ENCODE measurements at regions not wholly inside any gene's neighbourhood (a gene's known extent, or its start where the extent isn't known, plus 50 kb on each side); places are given as distances from the start of the nearest gene placed in this dataset.

DNA sequence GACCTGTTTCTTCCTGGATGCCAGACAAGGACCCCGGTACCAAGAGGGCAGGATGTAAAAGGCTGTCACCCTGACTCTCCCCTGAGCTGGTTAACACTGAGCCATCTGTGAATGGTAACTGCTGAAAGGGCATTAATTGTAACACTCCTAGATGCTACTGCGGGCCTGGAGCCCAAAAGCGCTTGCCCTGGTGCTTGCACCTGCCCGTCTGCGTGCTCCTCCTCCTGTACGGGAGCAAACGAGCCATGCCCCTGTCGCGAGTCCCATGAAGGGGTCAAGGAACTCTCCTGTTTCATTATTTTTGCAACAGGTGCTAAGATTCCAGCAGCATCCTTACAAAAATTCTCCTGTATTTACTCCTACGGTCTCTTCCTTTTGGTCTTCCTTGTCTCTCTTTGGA, 140.0 kb upstream of the LAMA2 start:
- Histone ChIP-seq H3F3A (ENCODE audit: insufficient read depth) (no peaks in the 10 kb centered on the region), H3K4me3 (ENCODE audit: insufficient read depth, low read length, poor library complexity, severe bottlenecking) (no peak overlapping the region), H3K9ac (ENCODE audit: low read length) (no peak overlapping the region), H3K36me3 (ENCODE audit: low read length) (no peaks in the 10 kb centered on the region), H3K79me2 (ENCODE audit: insufficient read depth, low read length) (no peaks in the 10 kb centered on the region), H3K9me2 (replicated peaks; ENCODE audit: insufficient read depth, low read length) (no peaks in the 10 kb centered on the region), H3K27ac (ENCODE audit: low read depth, low read length) (no peak overlapping the region), H3K9me3 (ENCODE audit: insufficient read depth, low read length) (no peaks in the 10 kb centered on the region), H4K20me1 (ENCODE audit: low read depth, low read length) (no peaks in the 10 kb centered on the region), H3K27me3 (ENCODE audit: low read length) (no peaks in the 10 kb centered on the region), H2AFZ (ENCODE audit: low read depth, low read length, severe bottlenecking) (no peak overlapping the region), H3K4me2 (ENCODE audit: low read depth, low read length, poor library complexity, severe bottlenecking) (no peak overlapping the region)
- TF ChIP-seq EZH2phosphoT487 (conservative IDR thresholded peaks at IDR 0.05; ENCODE audit: low read length) = no peak
- TF ChIP-seq, protein P1, sequence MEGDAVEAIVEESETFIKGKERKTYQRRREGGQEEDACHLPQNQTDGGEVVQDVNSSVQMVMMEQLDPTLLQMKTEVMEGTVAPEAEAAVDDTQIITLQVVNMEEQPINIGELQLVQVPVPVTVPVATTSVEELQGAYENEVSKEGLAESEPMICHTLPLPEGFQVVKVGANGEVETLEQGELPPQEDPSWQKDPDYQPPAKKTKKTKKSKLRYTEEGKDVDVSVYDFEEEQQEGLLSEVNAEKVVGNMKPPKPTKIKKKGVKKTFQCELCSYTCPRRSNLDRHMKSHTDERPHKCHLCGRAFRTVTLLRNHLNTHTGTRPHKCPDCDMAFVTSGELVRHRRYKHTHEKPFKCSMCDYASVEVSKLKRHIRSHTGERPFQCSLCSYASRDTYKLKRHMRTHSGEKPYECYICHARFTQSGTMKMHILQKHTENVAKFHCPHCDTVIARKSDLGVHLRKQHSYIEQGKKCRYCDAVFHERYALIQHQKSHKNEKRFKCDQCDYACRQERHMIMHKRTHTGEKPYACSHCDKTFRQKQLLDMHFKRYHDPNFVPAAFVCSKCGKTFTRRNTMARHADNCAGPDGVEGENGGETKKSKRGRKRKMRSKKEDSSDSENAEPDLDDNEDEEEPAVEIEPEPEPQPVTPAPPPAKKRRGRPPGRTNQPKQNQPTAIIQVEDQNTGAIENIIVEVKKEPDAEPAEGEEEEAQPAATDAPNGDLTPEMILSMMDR (IDR thresholded peaks at IDR 0.05; ENCODE audit: insufficient read depth, low read length, poor library complexity, severe bottlenecking) = no peak

DNA sequence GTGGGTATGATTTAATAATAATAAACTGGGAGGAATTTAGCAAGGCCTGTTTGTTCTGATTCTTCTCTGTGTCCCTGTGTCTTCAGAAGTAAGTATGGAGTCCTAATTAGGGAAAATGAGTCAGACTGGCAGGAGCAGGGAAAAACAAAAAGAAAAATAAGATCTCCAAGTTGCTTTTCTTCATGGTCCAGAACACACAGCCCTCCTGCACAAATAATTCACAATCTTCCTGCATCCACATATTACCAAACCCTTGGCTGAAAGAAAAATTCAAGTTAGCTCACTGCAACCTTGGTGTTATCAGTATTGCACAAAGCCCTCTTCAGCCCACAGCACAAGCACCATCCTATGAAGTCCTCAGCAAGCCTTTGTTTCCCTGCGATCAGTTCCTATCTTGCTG, 142.0 kb upstream of the LAMA2 start:
- no peak overlapping the region for H3K4me3 ChIP-seq (ENCODE audit: insufficient read depth, low read length, poor library complexity, severe bottlenecking)
- no peaks in the 10 kb centered on the region for H3F3A ChIP-seq (ENCODE audit: insufficient read depth)
- no peaks in the 10 kb centered on the region for H3K79me2 ChIP-seq (ENCODE audit: insufficient read depth, low read length)
- no peak overlapping the region for H3K9ac ChIP-seq (ENCODE audit: low read length)
- H3K9me2 ChIP-seq (replicated peaks; ENCODE audit: insufficient read depth, low read length) = no peaks in the 10 kb centered on the region
- no peaks in the 10 kb centered on the region for H3K9me3 ChIP-seq (ENCODE audit: insufficient read depth, low read length)
- no peaks in the 10 kb centered on the region for H3K36me3 ChIP-seq (ENCODE audit: low read length)
- no peaks in the 10 kb centered on the region for H4K20me1 ChIP-seq (ENCODE audit: low read depth, low read length)
- H3K4me2 ChIP-seq (ENCODE audit: low read depth, low read length, poor library complexity, severe bottlenecking) = no peak overlapping the region
- no peak overlapping the region for H3K27ac ChIP-seq (ENCODE audit: low read depth, low read length)
- no peak overlapping the region for H2AFZ ChIP-seq (ENCODE audit: low read depth, low read length, severe bottlenecking)
- H3K27me3 ChIP-seq (ENCODE audit: low read length) = no peaks in the 10 kb centered on the region
- TF ChIP-seq EZH2phosphoT487 (conservative IDR thresholded peaks at IDR 0.05; ENCODE audit: low read length) = no peak
- TF ChIP-seq, protein P1 (IDR thresholded peaks at IDR 0.05; ENCODE audit: insufficient read depth, low read length, poor library complexity, severe bottlenecking) = no peak

DNA sequence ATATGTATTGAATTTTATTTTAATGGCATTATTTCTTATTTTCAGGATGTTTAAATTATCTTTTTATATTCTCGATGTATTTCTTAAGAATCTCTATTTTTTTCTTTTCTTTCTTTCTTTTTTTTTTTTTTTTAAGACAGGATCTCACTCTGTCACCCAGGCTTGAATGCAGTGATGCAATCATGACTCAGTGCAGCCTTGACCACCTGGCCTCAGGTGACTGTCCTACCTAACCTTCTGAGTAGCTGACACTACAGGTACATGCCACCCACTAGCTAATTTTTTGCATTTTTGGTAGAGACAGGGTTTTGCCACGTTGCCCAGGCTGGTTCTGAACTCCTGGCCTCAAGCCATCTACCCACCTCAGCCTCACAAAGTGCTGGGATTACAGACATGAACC, 143.8 kb upstream of the LAMA2 start:
- H3K4me2 ChIP-seq (ENCODE audit: low read depth, low read length, poor library complexity, severe bottlenecking) = no peak overlapping the region
- no peak overlapping the region for H2AFZ ChIP-seq (ENCODE audit: low read depth, low read length, severe bottlenecking)
- H3K36me3 ChIP-seq (ENCODE audit: low read length) = no peaks in the 10 kb centered on the region
- no peaks in the 10 kb centered on the region for H3K9me3 ChIP-seq (ENCODE audit: insufficient read depth, low read length)
- H3K4me3 ChIP-seq (ENCODE audit: insufficient read depth, low read length, poor library complexity, severe bottlenecking) = no peak overlapping the region
- H3K27ac ChIP-seq (ENCODE audit: low read depth, low read length) = no peak overlapping the region
- H3K9me2 ChIP-seq (replicated peaks; ENCODE audit: insufficient read depth, low read length) = no peaks in the 10 kb centered on the region
- no peaks in the 10 kb centered on the region for H4K20me1 ChIP-seq (ENCODE audit: low read depth, low read length)
- H3K9ac ChIP-seq (ENCODE audit: low read length) = no peak overlapping the region
- no peaks in the 10 kb centered on the region for H3K79me2 ChIP-seq (ENCODE audit: insufficient read depth, low read length)
- no peaks in the 10 kb centered on the region for H3F3A ChIP-seq (ENCODE audit: insufficient read depth)
- TF ChIP-seq EZH2phosphoT487 (conservative IDR thresholded peaks at IDR 0.05; ENCODE audit: low read length) = no peak
- TF ChIP-seq, protein P1 (IDR thresholded peaks at IDR 0.05; ENCODE audit: insufficient read depth, low read length, poor library complexity, severe bottlenecking) = no peak
- no peaks in the 10 kb centered on the region for H3K27me3 ChIP-seq (ENCODE audit: low read length)

DNA sequence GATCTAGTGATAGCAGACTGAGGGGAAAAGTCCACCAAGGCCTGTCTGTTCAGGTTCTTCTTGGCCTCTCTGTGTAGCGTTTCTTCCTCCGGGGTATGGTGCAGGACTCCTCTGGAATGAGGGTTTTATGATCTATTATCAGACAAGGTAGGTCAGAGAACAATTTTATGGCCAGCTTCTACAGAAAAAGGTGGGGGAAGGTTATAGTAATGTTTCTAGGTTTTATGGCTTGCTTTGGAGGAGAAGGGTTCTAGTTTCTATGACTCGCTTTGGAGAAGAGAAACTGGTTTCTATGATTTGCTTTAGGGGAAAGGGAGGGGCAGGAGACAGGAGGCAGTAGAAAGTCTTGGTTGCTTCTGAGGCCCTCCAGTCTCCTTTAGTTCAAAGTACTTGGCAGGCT, 144.8 kb upstream of the LAMA2 start:
- H3K9ac ChIP-seq (ENCODE audit: low read length) = no peak overlapping the region
- H3K9me2 ChIP-seq (replicated peaks; ENCODE audit: insufficient read depth, low read length) = no peaks in the 10 kb centered on the region
- no peaks in the 10 kb centered on the region for H3K9me3 ChIP-seq (ENCODE audit: insufficient read depth, low read length)
- no peaks in the 10 kb centered on the region for H4K20me1 ChIP-seq (ENCODE audit: low read depth, low read length)
- no peak overlapping the region for H3K4me3 ChIP-seq (ENCODE audit: insufficient read depth, low read length, poor library complexity, severe bottlenecking)
- H3K27ac ChIP-seq (ENCODE audit: low read depth, low read length) = no peak overlapping the region
- no peak overlapping the region for H2AFZ ChIP-seq (ENCODE audit: low read depth, low read length, severe bottlenecking)
- H3K27me3 ChIP-seq (ENCODE audit: low read length) = no peaks in the 10 kb centered on the region
- no peaks in the 10 kb centered on the region for H3F3A ChIP-seq (ENCODE audit: insufficient read depth)
- H3K4me2 ChIP-seq (ENCODE audit: low read depth, low read length, poor library complexity, severe bottlenecking) = no peak overlapping the region
- H3K79me2 ChIP-seq (ENCODE audit: insufficient read depth, low read length) = no peaks in the 10 kb centered on the region
- TF ChIP-seq, protein P1 (IDR thresholded peaks at IDR 0.05; ENCODE audit: insufficient read depth, low read length, poor library complexity, severe bottlenecking) = no peak
- TF ChIP-seq EZH2phosphoT487 (conservative IDR thresholded peaks at IDR 0.05; ENCODE audit: low read length) = no peak
- H3K36me3 ChIP-seq (ENCODE audit: low read length) = no peaks in the 10 kb centered on the region
